GM19023 (cell line): ENCODE measurements at regions not wholly inside any gene's neighbourhood (a gene's known extent, or its start where the extent isn't known, plus 50 kb on each side); places are given as distances from the start of the nearest gene placed in this dataset.
A peak's percentile ranks its signal among the peaks of the same experiment; 100 is the strongest.

ENCODE experiments used
- ATAC-seq: cut with Tn5 transposase; IDR thresholded peaks from one replicate; pipeline ENCODE4 v1.9.1; 2021; ENCODE audit warnings: mild to moderate bottlenecking, moderate library complexity; ENCODE audit not compliant: unreplicated experiment

GRCh38 chr10:3853547-3854303, 68.7 kb upstream of the KLF6 start:
- ATAC-seq = no peak

GRCh38 chr10:3853016-3853415, 68.0 kb upstream of the KLF6 start:
- no peak for ATAC-seq

GRCh38 chr10:3852147-3852904, 67.3 kb upstream of the KLF6 start:
- peak; percentile 91 for ATAC-seq

- no peak for ATAC-seq
These were observed 66.3 kb upstream of the KLF6 start for GRCh38 chr10:3850999-3851937.

- ATAC-seq = no peak
These were observed 64.0 kb upstream of the KLF6 start for GRCh38 chr10:3848775-3849635.

GRCh38 chr10:3848005-3848774, 63.2 kb upstream of the KLF6 start:
- no peak for ATAC-seq

- ATAC-seq = no peak
These were observed 61.7 kb upstream of the KLF6 start for GRCh38 chr10:3846736-3847135.

GRCh38 chr10:3844491-3845025, 59.5 kb upstream of the KLF6 start:
- ATAC-seq = no peak

GRCh38 chr10:3838460-3839437, 53.7 kb upstream of the KLF6 start:
- no peak for ATAC-seq

GRCh38 chr10:3837647-3838459, 52.8 kb upstream of the KLF6 start:
- no peak for ATAC-seq

GRCh38 chr10:3836222-3836820, 51.3 kb upstream of the KLF6 start:
- ATAC-seq = peak; percentile 60

- ATAC-seq = peak; percentile 32
These were observed 50.8 kb upstream of the KLF6 start for GRCh38 chr10:3835770-3836169.

GRCh38 chr10:3834947-3835346, 49.9 kb upstream of the KLF6 start:
- ATAC-seq = no peak
